ENCODE measurements at regions not wholly inside any gene's neighbourhood (a gene's known extent, or its start where the extent isn't known, plus 50 kb on each side); places are given as distances from the start of the nearest gene placed in this dataset.

DNA sequence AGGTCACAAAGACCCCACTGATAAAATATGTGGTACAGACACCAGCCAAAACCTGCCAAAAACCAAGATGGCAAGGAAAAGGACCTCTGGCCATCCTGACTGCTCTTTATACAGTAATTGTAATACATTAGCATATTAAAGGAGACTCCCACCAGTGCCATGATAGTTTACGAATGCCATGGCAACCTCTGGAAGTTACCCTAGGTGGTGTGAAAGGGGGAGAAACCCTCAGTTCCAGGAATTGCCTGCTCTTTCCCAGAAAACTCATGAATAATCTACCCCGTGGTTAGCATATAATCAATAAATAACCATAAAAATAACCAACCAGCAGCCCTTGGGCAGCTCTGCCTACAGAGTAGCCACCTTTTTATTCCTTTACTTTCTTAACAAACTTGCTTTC is 129.8 kb upstream of the EPB41L3 start:
- Histone ChIP-seq H3K4me2 (no peak overlapping the region), H3K27me3 (ENCODE audit: insufficient read depth, low read depth) (no peaks in the 10 kb centered on the region), H2AFZ (no peak overlapping the region), H4K20me1 (ENCODE audit: insufficient read depth) (no peaks in the 10 kb centered on the region), H3K9me2 (ENCODE audit: insufficient read depth) (no peaks in the 10 kb centered on the region), H3F3A (ENCODE audit: insufficient read depth, low read depth) (no peaks in the 10 kb centered on the region), H3K4me1 (replicated peaks; ENCODE audit: insufficient read depth) (no peaks in the 10 kb centered on the region), H3K79me2 (ENCODE audit: low read depth) (no peaks in the 10 kb centered on the region), H3K4me3 (no peak overlapping the region), H3K36me3 (ENCODE audit: low read depth) (no peaks in the 10 kb centered on the region), H3K27ac (no peak overlapping the region), H3K9me3 (ENCODE audit: insufficient read depth, low read depth) (no peaks in the 10 kb centered on the region)
- no TSS peak for BruUV-seq (replicated peaks)
- no peak for DNase-seq
- TF ChIP-seq EZH2 (IDR thresholded peaks at IDR 0.05; ENCODE audit: low read depth): no peak
- TF ChIP-seq, protein P1, sequence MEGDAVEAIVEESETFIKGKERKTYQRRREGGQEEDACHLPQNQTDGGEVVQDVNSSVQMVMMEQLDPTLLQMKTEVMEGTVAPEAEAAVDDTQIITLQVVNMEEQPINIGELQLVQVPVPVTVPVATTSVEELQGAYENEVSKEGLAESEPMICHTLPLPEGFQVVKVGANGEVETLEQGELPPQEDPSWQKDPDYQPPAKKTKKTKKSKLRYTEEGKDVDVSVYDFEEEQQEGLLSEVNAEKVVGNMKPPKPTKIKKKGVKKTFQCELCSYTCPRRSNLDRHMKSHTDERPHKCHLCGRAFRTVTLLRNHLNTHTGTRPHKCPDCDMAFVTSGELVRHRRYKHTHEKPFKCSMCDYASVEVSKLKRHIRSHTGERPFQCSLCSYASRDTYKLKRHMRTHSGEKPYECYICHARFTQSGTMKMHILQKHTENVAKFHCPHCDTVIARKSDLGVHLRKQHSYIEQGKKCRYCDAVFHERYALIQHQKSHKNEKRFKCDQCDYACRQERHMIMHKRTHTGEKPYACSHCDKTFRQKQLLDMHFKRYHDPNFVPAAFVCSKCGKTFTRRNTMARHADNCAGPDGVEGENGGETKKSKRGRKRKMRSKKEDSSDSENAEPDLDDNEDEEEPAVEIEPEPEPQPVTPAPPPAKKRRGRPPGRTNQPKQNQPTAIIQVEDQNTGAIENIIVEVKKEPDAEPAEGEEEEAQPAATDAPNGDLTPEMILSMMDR (conservative IDR thresholded peaks at IDR 0.05): no peak
- ChIA-PET POLR2A (ENCODE audit: unreplicated experiment) (no interaction called here), CTCF (no interaction called here)
- intact Hi-C loops (cut with micrococcal nuclease; ENCODE audit: unreplicated experiment): no loop called here

DNA sequence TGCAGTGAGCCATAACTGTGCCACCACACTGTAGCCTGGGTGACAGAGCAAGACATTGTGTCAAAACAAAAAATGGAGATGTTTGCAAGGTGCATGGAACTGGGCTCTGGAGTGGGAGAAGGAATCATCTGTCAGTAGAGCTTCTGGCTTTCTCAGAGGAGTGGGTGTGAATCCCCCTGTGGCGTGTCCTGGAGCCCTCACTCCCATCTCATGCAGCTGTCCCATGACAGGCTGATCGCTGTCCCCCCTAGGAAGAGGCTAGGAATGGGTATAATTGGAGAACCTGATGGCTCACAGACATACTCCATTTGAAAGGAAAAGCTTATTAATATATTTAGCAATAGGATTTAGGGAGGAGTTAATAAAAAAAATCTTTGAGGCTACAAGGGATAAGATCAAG is 125.8 kb upstream of the EPB41L3 start:
- no peak for DNase-seq
- H3F3A ChIP-seq (ENCODE audit: insufficient read depth, low read depth): no peaks in the 10 kb centered on the region
- no peaks in the 10 kb centered on the region for H4K20me1 ChIP-seq (ENCODE audit: insufficient read depth)

DNA sequence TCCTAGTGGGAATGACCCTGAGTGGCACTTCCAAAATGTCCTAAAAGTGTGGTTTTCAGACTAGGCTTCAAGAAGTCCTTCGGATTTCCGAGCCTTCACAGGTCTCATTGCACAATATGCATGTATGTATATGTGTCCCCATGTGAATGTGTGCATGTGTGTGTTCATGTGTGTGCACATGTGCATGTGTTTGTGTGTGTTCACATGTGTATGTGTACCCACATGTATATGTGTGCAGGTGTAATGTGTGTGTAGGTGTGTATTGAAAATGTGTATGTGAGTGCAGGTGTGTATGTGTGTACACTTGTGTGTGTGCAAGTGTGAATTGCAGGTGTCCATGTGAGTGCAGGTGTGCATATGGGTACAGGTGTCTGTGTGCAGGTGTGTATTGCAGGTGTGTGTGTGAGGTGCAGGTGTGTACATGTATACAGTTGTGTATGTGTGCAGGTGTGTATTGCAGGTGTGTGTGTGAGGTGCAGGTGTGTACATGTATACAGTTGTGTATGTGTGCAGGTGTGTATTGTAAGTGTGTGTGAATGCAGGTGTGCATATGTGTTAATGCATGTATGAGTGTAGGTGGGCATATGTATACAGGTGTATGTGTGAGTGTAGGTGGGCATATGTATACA is 124.4 kb upstream of the EPB41L3 start:
- no peaks in the 10 kb centered on the region for H3K36me3 ChIP-seq (ENCODE audit: low read depth)
- ChIA-PET CTCF (no interaction called here), POLR2A (ENCODE audit: unreplicated experiment) (no interaction called here)
- H4K20me1 ChIP-seq (ENCODE audit: insufficient read depth): no peaks in the 10 kb centered on the region
- H3K9me2 ChIP-seq (ENCODE audit: insufficient read depth): no peaks in the 10 kb centered on the region
- no peaks in the 10 kb centered on the region for H3K79me2 ChIP-seq (ENCODE audit: low read depth)
- no peaks in the 10 kb centered on the region for H3K9me3 ChIP-seq (ENCODE audit: insufficient read depth, low read depth)
- no peaks in the 10 kb centered on the region for H3K27me3 ChIP-seq (ENCODE audit: insufficient read depth, low read depth)
- H2AFZ ChIP-seq: no peak overlapping the region
- H3K4me1 ChIP-seq (replicated peaks; ENCODE audit: insufficient read depth): no peaks in the 10 kb centered on the region
- intact Hi-C loops (cut with micrococcal nuclease; ENCODE audit: unreplicated experiment): no loop called here
- TF ChIP-seq EZH2 (IDR thresholded peaks at IDR 0.05; ENCODE audit: low read depth): no peak
- TF ChIP-seq, protein P1 (conservative IDR thresholded peaks at IDR 0.05): no peak
- no peaks in the 10 kb centered on the region for H3F3A ChIP-seq (ENCODE audit: insufficient read depth, low read depth)
- H3K27ac ChIP-seq: no peak overlapping the region
- H3K4me2 ChIP-seq: no peak overlapping the region
- no TSS peak for BruUV-seq (replicated peaks)
- no peak for DNase-seq
- H3K4me3 ChIP-seq: no peak overlapping the region

More for the DNA sequence above, 125.8 kb upstream of the EPB41L3 start:
- BruUV-seq (replicated peaks): no TSS peak
- Histone ChIP-seq H3K27me3 (ENCODE audit: insufficient read depth, low read depth) (no peaks in the 10 kb centered on the region), H3K9me2 (ENCODE audit: insufficient read depth) (no peaks in the 10 kb centered on the region), H3K4me2 (no peak overlapping the region), H3K36me3 (ENCODE audit: low read depth) (no peaks in the 10 kb centered on the region), H3K4me3 (no peak overlapping the region), H3K4me1 (replicated peaks; ENCODE audit: insufficient read depth) (no peaks in the 10 kb centered on the region), H3K27ac (no peak overlapping the region), H3K9me3 (ENCODE audit: insufficient read depth, low read depth) (no peaks in the 10 kb centered on the region), H3K79me2 (ENCODE audit: low read depth) (no peaks in the 10 kb centered on the region), H2AFZ (no peak overlapping the region)
- intact Hi-C loops (cut with micrococcal nuclease; ENCODE audit: unreplicated experiment): no loop called here
- POLR2A ChIA-PET (ENCODE audit: unreplicated experiment): no interaction called here
- TF ChIP-seq, protein P1 (conservative IDR thresholded peaks at IDR 0.05): no peak
- no peak for TF ChIP-seq EZH2 (IDR thresholded peaks at IDR 0.05; ENCODE audit: low read depth)
- CTCF ChIA-PET: no interaction called here
